Sigmoid colon (tissue), 6 donors: ENCODE measurements at regions not wholly inside any gene's neighbourhood (a gene's known extent, or its start where the extent isn't known, plus 50 kb on each side); places are given as distances from the start of the nearest gene placed in this dataset.
A peak's percentile ranks its signal among the peaks of the same experiment; 100 is the strongest.

Experiments used
- DNase-seq: peaks from one replicate; pipeline ENCODE4 v3.0.0-alpha.2; 2019
- H3K27ac ChIP-seq, 4 donors: fragments of 200-600 bp; sonication (generic); one replicate each; pipeline ENCODE4 v1.5.1; 2016 to 2019; ENCODE audit warnings: mild to moderate bottlenecking in 1 of 4
- H3K27me3 ChIP-seq, 3 donors: fragments of 200-600 bp; sonication (generic); one replicate each; pipeline ENCODE4 v1.5.1; 2019; ENCODE audit warnings: mild to moderate bottlenecking in 1 of 3
- H3K36me3 ChIP-seq, 4 donors: fragments of 200-600 bp; sonication (generic); one replicate each; pipeline ENCODE4 v1.5.1; 2016 to 2019
- H3K4me1 ChIP-seq, 4 donors: fragments of 200-600 bp; sonication (generic); one replicate each; pipeline ENCODE4 v1.5.1; 2017 to 2019
- H3K4me3 ChIP-seq, 4 donors: fragments of 200-600 bp; sonication (generic); one replicate each; pipeline ENCODE4 v1.5.1; 2017 to 2019; ENCODE audit warnings: mild to moderate bottlenecking in 2 of 4, moderate library complexity in 1 of 4
- H3K9me3 ChIP-seq, 4 donors: fragments of 200-600 bp in 3 of 4; sonication (generic) in 3 of 4; one replicate each; pipeline versions ENCODE4 v1.5.1 to v1.6.1; 2013 to 2019
- EP300 ChIP-seq, 4 donors: sonication (generic); formaldehyde crosslinking; IDR thresholded peaks; one replicate each; pipeline ENCODE4 v1.6.1; 2017; ENCODE audit warnings: antibody characterized with exemption in 4 of 4
- POLR2A ChIP-seq, 2 donors: fragments of 450-650 bp; IDR thresholded peaks; one replicate each; pipeline ENCODE4 v1.6.1; 2016; ENCODE audit warnings: antibody characterized with exemption in 2 of 2, mild to moderate bottlenecking in 2 of 2, moderate library complexity in 2 of 2
- POLR2AphosphoS5 ChIP-seq, 4 donors: sonication (generic); formaldehyde crosslinking; IDR thresholded peaks; one replicate each; pipeline ENCODE4 v1.6.1; 2017; ENCODE audit warnings: antibody characterized with exemption in 4 of 4
- WGBS, 2 donors: extraction: QIAGEN DNeasy Blood & Tissue Kit; methylation state at CpG; one replicate each; pipeline ENCODE4 v1.1.7; 2013; 5-methylcytosine and 5-hydroxymethylcytosine counted together
- intact Hi-C: fragments of 100-400 bp; cut with DNase I; formaldehyde crosslinking; loops from one replicate; pipeline ENCODE4 v1.15.1; 2023
- TF ChIP-seq, protein P1 (sequence below), 4 experiments: fragments of 450-650 bp in 3 of 4; fragments of 200-600 bp in 1 of 4; IDR thresholded peaks; one replicate each; pipeline ENCODE4 v1.5.1; 2016 to 2019; ENCODE audit warnings: antibody characterized with exemption in 4 of 4, mild to moderate bottlenecking in 3 of 4, moderate library complexity in 2 of 4
- donor health status: healthy with polysubstance abuse.
- donor health status: healthy.

DNA sequence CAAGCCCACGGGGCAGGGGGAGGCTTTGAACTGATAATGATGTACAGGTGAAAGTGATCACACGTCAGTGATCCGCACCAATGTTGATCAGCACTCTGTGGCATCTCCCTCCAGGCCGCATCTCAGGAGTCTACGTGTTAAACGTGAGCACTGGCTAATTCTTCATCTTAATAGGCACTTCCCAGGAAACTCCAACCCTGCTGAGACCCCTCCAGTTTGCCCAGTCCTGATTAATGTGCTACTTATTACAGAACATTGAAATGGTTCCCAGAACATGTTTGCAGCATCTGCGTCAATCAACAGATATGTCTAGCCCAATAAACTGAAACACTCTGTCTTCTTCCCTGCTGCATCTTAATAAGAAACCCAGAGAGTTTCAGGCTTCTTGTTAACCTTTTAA lies 298.4 kb downstream of the DEPDC1B start:
- intact Hi-C loops, result no loop called here
- Histone ChIP-seq H3K4me1 (peaks cover 0 to 19% (median 5%) of the 10 kb centered on the region in 4 donors), H3K4me3 (no peak overlapping the region), H3K9me3 (no peaks in the 10 kb centered on the region), H3K27ac (no peak overlapping the region), H3K36me3 (no peaks in the 10 kb centered on the region), H3K27me3 (no peaks in the 10 kb centered on the region)
- DNase-seq, result no peak
- 82 to 95% methylated on average over 7 of the region's 7 CpGs for WGBS, 2 donors
- TF ChIP-seq, protein P1, sequence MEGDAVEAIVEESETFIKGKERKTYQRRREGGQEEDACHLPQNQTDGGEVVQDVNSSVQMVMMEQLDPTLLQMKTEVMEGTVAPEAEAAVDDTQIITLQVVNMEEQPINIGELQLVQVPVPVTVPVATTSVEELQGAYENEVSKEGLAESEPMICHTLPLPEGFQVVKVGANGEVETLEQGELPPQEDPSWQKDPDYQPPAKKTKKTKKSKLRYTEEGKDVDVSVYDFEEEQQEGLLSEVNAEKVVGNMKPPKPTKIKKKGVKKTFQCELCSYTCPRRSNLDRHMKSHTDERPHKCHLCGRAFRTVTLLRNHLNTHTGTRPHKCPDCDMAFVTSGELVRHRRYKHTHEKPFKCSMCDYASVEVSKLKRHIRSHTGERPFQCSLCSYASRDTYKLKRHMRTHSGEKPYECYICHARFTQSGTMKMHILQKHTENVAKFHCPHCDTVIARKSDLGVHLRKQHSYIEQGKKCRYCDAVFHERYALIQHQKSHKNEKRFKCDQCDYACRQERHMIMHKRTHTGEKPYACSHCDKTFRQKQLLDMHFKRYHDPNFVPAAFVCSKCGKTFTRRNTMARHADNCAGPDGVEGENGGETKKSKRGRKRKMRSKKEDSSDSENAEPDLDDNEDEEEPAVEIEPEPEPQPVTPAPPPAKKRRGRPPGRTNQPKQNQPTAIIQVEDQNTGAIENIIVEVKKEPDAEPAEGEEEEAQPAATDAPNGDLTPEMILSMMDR (IDR thresholded peaks at IDR 0.05), result no peak
- TF ChIP-seq POLR2A (IDR thresholded peaks at IDR 0.05), result no peak
- TF ChIP-seq POLR2AphosphoS5 (IDR thresholded peaks at IDR 0.05), result peak in 1 of 4 donors; percentile 5

- Histone ChIP-seq H3K9me3 (no peaks in the 10 kb centered on the region), H3K4me1 (peaks cover 0 to 18% (median 8%) of the 10 kb centered on the region in 4 donors), H3K36me3 (no peaks in the 10 kb centered on the region), H3K27ac (no peak overlapping the region), H3K4me3 (no peak overlapping the region), H3K27me3 (no peaks in the 10 kb centered on the region)
- TF ChIP-seq POLR2AphosphoS5 (IDR thresholded peaks at IDR 0.05), result no peak
- TF ChIP-seq, protein P1 (IDR thresholded peaks at IDR 0.05), result no peak
- TF ChIP-seq EP300 (IDR thresholded peaks at IDR 0.05), result no peak
- TF ChIP-seq POLR2A (IDR thresholded peaks at IDR 0.05), result no peak
- intact Hi-C loops, result no loop called here
- 88 to 90% methylated on average over 4 of the region's 4 CpGs for WGBS, 2 donors
- DNase-seq, result no peak
These were observed 300.5 kb downstream of the DEPDC1B start for GRCh38 chr5:60399507-60399906.

- no peaks in the 10 kb centered on the region for H3K27me3 ChIP-seq
- peaks cover 0 to 10% (median 3%) of the 10 kb centered on the region in 4 donors for H3K4me1 ChIP-seq
- H3K4me3 ChIP-seq, result no peak overlapping the region
- no peaks in the 10 kb centered on the region for H3K9me3 ChIP-seq
- no peaks in the 10 kb centered on the region for H3K36me3 ChIP-seq
- WGBS, 2 donors, result 87 to 92% methylated on average over 5 of the region's 5 CpGs
- H3K27ac ChIP-seq, result no peak overlapping the region
- no peak for DNase-seq
- intact Hi-C loops, result no loop called here
- TF ChIP-seq EP300 (IDR thresholded peaks at IDR 0.05), result no peak
- no peak for TF ChIP-seq POLR2A (IDR thresholded peaks at IDR 0.05)
- TF ChIP-seq, protein P1 (IDR thresholded peaks at IDR 0.05), result no peak
- no peak for TF ChIP-seq POLR2AphosphoS5 (IDR thresholded peaks at IDR 0.05)
These were observed 304.1 kb downstream of the DEPDC1B start for GRCh38 chr5:60395712-60396329.

GRCh38 chr5:60387051-60387440 lies 312.9 kb downstream of the DEPDC1B start:
- TF ChIP-seq, protein P1 (IDR thresholded peaks at IDR 0.05), result no peak
- TF ChIP-seq POLR2A (IDR thresholded peaks at IDR 0.05) (no peak), EP300 (IDR thresholded peaks at IDR 0.05) (peak; percentile 97 to 98 (median 97)), POLR2AphosphoS5 (IDR thresholded peaks at IDR 0.05) (peak; percentile 87 to 96 (median 92))
- intact Hi-C loops, result loop anchor here (5.0 to 10.0 kb wide), 4 partner anchors 50 to 198 kb away; no protein-coding TSS in a partner anchor
- DNase-seq, result peak; percentile 77

More at GRCh38 chr5:60387051-60387440, 312.9 kb downstream of the DEPDC1B start:
- Histone ChIP-seq H3K9me3 (no peaks in the 10 kb centered on the region), H3K36me3 (no peaks in the 10 kb centered on the region), H3K27me3 (no peaks in the 10 kb centered on the region), H3K4me3 (no peak overlapping the region), H3K27ac (peak overlapping the region in 3 of 4 donors; percentile 67 to 85 (median 78)), H3K4me1 (peaks cover 0 to 68% (median 39%) of the 10 kb centered on the region in 4 donors)
- WGBS, 2 donors, result 43 to 61% methylated on average over 2 of the region's 2 CpGs
